ENCODE measurements at regions not wholly inside any gene's neighbourhood (a gene's known extent, or its start where the extent isn't known, plus 50 kb on each side); places are given as distances from the start of the nearest gene placed in this dataset.

DNA sequence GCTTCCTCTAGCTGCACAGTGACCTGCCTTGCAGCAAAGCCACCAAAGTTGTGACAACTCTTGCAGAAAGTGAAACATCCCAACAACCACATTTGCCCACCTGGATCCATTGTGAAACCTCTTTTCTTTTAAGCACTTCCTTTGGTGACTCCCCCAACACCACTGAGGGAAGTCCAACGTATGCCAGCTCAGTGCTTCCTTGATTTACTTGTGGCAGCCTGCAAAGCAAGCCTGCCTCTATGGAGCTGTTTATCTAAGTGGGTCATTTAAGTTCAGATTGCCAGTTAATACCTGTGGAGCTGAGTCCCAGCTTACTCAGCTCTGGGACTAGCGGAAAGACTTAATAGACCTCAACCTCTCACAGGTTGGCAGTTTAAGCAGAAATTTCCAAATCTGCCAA is 230.8 kb upstream of the GHITM start:
- no peak overlapping the region for H3K4me2 ChIP-seq
- no peaks in the 10 kb centered on the region for H4K20me1 ChIP-seq (ENCODE audit: insufficient read depth)
- H3K27ac ChIP-seq, result no peak overlapping the region
- H3K79me2 ChIP-seq (ENCODE audit: low read depth), result no peaks in the 10 kb centered on the region
- H3K27me3 ChIP-seq (ENCODE audit: insufficient read depth, low read depth), result 0 out of 2 replicates have a peak, but pooled peaks cover 12% of the 10 kb centered on the region
- no peaks in the 10 kb centered on the region for H3F3A ChIP-seq (ENCODE audit: insufficient read depth, low read depth)
- no peaks in the 10 kb centered on the region for H3K36me3 ChIP-seq (ENCODE audit: low read depth)
- intact Hi-C loops (cut with micrococcal nuclease; ENCODE audit: unreplicated experiment), result no loop called here
- DNase-seq, result no peak
- H3K9me2 ChIP-seq (ENCODE audit: insufficient read depth), result no peaks in the 10 kb centered on the region
- BruUV-seq (replicated peaks), result no TSS peak
- TF ChIP-seq, protein P1, sequence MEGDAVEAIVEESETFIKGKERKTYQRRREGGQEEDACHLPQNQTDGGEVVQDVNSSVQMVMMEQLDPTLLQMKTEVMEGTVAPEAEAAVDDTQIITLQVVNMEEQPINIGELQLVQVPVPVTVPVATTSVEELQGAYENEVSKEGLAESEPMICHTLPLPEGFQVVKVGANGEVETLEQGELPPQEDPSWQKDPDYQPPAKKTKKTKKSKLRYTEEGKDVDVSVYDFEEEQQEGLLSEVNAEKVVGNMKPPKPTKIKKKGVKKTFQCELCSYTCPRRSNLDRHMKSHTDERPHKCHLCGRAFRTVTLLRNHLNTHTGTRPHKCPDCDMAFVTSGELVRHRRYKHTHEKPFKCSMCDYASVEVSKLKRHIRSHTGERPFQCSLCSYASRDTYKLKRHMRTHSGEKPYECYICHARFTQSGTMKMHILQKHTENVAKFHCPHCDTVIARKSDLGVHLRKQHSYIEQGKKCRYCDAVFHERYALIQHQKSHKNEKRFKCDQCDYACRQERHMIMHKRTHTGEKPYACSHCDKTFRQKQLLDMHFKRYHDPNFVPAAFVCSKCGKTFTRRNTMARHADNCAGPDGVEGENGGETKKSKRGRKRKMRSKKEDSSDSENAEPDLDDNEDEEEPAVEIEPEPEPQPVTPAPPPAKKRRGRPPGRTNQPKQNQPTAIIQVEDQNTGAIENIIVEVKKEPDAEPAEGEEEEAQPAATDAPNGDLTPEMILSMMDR (conservative IDR thresholded peaks at IDR 0.05), result no peak
- H2AFZ ChIP-seq, result no peak overlapping the region
- ChIA-PET POLR2A (ENCODE audit: unreplicated experiment) (no interaction called here), CTCF (no interaction called here)
- H3K4me1 ChIP-seq (replicated peaks; ENCODE audit: insufficient read depth), result no peaks in the 10 kb centered on the region
- H3K4me3 ChIP-seq, result no peak overlapping the region
- no peaks in the 10 kb centered on the region for H3K9me3 ChIP-seq (ENCODE audit: insufficient read depth, low read depth)

DNA sequence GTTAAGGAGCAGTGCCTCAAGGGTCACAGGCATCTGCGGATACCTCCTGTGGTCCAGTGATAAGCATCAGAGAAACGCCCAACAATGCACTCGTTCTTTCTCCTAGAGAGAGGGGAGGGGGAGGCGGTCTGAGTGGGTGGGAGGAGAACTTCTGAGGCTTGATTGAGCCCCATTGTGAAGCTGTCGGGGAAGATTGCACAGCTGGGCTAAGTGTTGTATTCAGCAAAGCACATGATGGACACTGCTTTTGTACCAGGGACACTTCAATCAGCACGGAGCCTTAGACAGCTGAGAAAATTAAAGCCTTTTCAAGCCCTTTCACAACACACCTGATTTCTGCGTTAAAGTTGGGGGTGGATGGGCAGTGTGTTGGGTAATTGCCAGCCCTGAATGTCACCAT is 230.3 kb upstream of the GHITM start:
- POLR2A ChIA-PET (ENCODE audit: unreplicated experiment), result no interaction called here
- Histone ChIP-seq H3K9me2 (ENCODE audit: insufficient read depth) (no peaks in the 10 kb centered on the region), H3K4me3 (no peak overlapping the region), H3K36me3 (ENCODE audit: low read depth) (no peaks in the 10 kb centered on the region), H3K9me3 (ENCODE audit: insufficient read depth, low read depth) (no peaks in the 10 kb centered on the region), H3K27ac (no peak overlapping the region), H2AFZ (no peak overlapping the region), H3K4me1 (replicated peaks; ENCODE audit: insufficient read depth) (no peaks in the 10 kb centered on the region), H4K20me1 (ENCODE audit: insufficient read depth) (no peaks in the 10 kb centered on the region), H3K79me2 (ENCODE audit: low read depth) (no peaks in the 10 kb centered on the region), H3F3A (ENCODE audit: insufficient read depth, low read depth) (no peaks in the 10 kb centered on the region), H3K27me3 (ENCODE audit: insufficient read depth, low read depth) (0 out of 2 replicates have a peak, but pooled peaks cover 12% of the 10 kb centered on the region), H3K4me2 (no peak overlapping the region)
- intact Hi-C loops (cut with micrococcal nuclease; ENCODE audit: unreplicated experiment), result no loop called here
- TF ChIP-seq, protein P1 (conservative IDR thresholded peaks at IDR 0.05), result no peak
- TF ChIP-seq EZH2 (IDR thresholded peaks at IDR 0.05; ENCODE audit: low read depth), result no peak
- no TSS peak for BruUV-seq (replicated peaks)
- DNase-seq, result no peak
- CTCF ChIA-PET, result no interaction called here

DNA sequence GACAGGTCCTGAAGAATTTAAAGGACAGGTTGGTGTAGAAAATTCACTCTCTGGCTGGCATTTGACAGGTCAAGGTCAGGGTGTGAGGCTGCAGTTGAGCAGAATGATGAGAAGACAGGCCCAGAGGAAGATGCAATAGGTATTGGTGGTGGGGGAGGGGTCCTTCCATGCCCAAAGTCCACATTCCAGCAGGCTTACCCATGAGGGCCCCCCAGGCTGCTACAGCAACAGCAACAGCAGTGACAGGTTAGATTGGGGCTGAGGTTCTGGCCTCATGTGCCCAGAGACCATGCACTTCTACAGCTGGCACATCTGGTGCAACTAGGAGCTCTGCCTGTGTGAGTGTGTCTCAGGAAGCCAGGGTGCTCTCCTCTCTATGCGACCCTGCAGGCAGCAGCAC is 223.5 kb upstream of the GHITM start:
- no peaks in the 10 kb centered on the region for H3K4me1 ChIP-seq (replicated peaks; ENCODE audit: insufficient read depth)

More for the DNA sequence above, 223.5 kb upstream of the GHITM start:
- no peaks in the 10 kb centered on the region for H3K36me3 ChIP-seq (ENCODE audit: low read depth)
- TF ChIP-seq, protein P1 (conservative IDR thresholded peaks at IDR 0.05), result no peak
- no peak for TF ChIP-seq EZH2 (IDR thresholded peaks at IDR 0.05; ENCODE audit: low read depth)
- no peaks in the 10 kb centered on the region for H3F3A ChIP-seq (ENCODE audit: insufficient read depth, low read depth)
- ChIA-PET CTCF (no interaction called here), POLR2A (ENCODE audit: unreplicated experiment) (no interaction called here)
- no peaks in the 10 kb centered on the region for H3K9me2 ChIP-seq (ENCODE audit: insufficient read depth)
- no peak overlapping the region for H3K27ac ChIP-seq
- no peaks in the 10 kb centered on the region for H3K9me3 ChIP-seq (ENCODE audit: insufficient read depth, low read depth)
- no peak overlapping the region for H3K4me3 ChIP-seq
- no peak overlapping the region for H3K4me2 ChIP-seq
- no TSS peak for BruUV-seq (replicated peaks)
- intact Hi-C loops (cut with micrococcal nuclease; ENCODE audit: unreplicated experiment), result no loop called here
- no peak overlapping the region for H2AFZ ChIP-seq
- DNase-seq, result no peak
- 0 out of 2 replicates have a peak, but pooled peaks cover 4% of the 10 kb centered on the region for H3K27me3 ChIP-seq (ENCODE audit: insufficient read depth, low read depth)
- H3K79me2 ChIP-seq (ENCODE audit: low read depth), result no peaks in the 10 kb centered on the region
- no peaks in the 10 kb centered on the region for H4K20me1 ChIP-seq (ENCODE audit: insufficient read depth)
